CD8-positive, alpha-beta memory T cell (primary cell): ENCODE measurements at regions not wholly inside any gene's neighbourhood (a gene's known extent, or its start where the extent isn't known, plus 50 kb on each side); places are given as distances from the start of the nearest gene placed in this dataset.
A peak's percentile ranks its signal among the peaks of the same experiment; 100 is the strongest.

Source experiments
- CTCF ChIA-PET: fragments of 350-600 bp; sonication (Branson Sonifier 250); formaldehyde crosslinking; loops from one replicate; lab custom pipeline; 2021; ENCODE audit warnings: antibody characterized with exemption; lab: Charles Lee
- POLR2A ChIA-PET: fragments of 350-600 bp; sonication (Branson Sonifier 250); formaldehyde crosslinking; loops from one replicate; lab custom pipeline; 2021; ENCODE audit warnings: antibody characterized with exemption; lab: Charles Lee
- DNase-seq, 5 donors: peaks; one replicate each; pipeline versions ENCODE4 v3.0.0 to v3.0.0-alpha.2; 2020 to 2022; ENCODE audit warnings: mixed read lengths in 1 of 5
- H3K27ac ChIP-seq: one replicate; pipeline ENCODE4 v1.7.0; 2013; ENCODE audit warnings: low read depth, mild to moderate bottlenecking, low read length, moderate library complexity
- H3K27me3 ChIP-seq: 2 replicates; pipeline ENCODE4 v1.7.0; 2013; ENCODE audit warnings: low read length, mild to moderate bottlenecking; ENCODE audit not compliant: insufficient read depth, poor library complexity, severe bottlenecking
- H3K36me3 ChIP-seq: 2 replicates; pipeline ENCODE4 v1.7.0; 2013; ENCODE audit warnings: mild to moderate bottlenecking, low read length, moderate library complexity; ENCODE audit not compliant: insufficient read depth
- H3K4me1 ChIP-seq: 2 replicates; pipeline ENCODE4 v1.7.0; 2013; ENCODE audit warnings: mild to moderate bottlenecking, low read length, moderate library complexity; ENCODE audit not compliant: insufficient read depth
- H3K4me3 ChIP-seq: 2 replicates; pipeline ENCODE4 v1.7.0; 2013; ENCODE audit warnings: mild to moderate bottlenecking, low read length
- H3K9me3 ChIP-seq: 2 replicates; pipeline ENCODE4 v1.7.0; 2013; ENCODE audit warnings: mild to moderate bottlenecking, low read length
- H3K27ac Mint-ChIP-seq, 8 donors: one replicate each; pipeline ENCODE4 v1.8.0; 2020 to 2021; ENCODE audit warnings: mixed read lengths in 8 of 8, mild to moderate bottlenecking in 6 of 8, inconsistent platforms in 3 of 8, moderate library complexity in 3 of 8
- H3K27me3 Mint-ChIP-seq, 2 donors: one replicate each; pipeline ENCODE4 v1.8.0; 2020 to 2021; ENCODE audit warnings: mixed read lengths in 2 of 2, mild to moderate bottlenecking in 1 of 2, moderate library complexity in 1 of 2
- H3K36me3 Mint-ChIP-seq, 3 donors: one replicate each; pipeline ENCODE4 v1.8.0; 2020 to 2021; ENCODE audit warnings: mixed read lengths in 3 of 3, inconsistent platforms in 1 of 3, mild to moderate bottlenecking in 1 of 3
- H3K4me1 Mint-ChIP-seq, 3 donors: one replicate each; pipeline ENCODE4 v1.8.0; 2020 to 2021; ENCODE audit warnings: mixed read lengths in 3 of 3, inconsistent platforms in 1 of 3, mild to moderate bottlenecking in 1 of 3
- H3K4me3 Mint-ChIP-seq, 7 donors: one replicate each; pipeline ENCODE4 v1.8.0; 2020 to 2021; ENCODE audit warnings: mixed read lengths in 7 of 7, mild to moderate bottlenecking in 6 of 7, moderate library complexity in 4 of 7, inconsistent platforms in 2 of 7
- H3K9me3 Mint-ChIP-seq, 5 donors: one replicate each; pipeline ENCODE4 v1.8.0; 2020 to 2022; ENCODE audit warnings: mixed read lengths in 5 of 5, mild to moderate bottlenecking in 3 of 5, moderate library complexity in 2 of 5, inconsistent platforms in 1 of 5

GRCh38 chr7:10875080-10875479 is 98.6 kb upstream of the PHF14 start:
- no peaks in the 10 kb centered on the region for H3K27me3 ChIP-seq
- H3K27ac ChIP-seq, result no peak overlapping the region
- H3K4me1 ChIP-seq, result no peaks in the 10 kb centered on the region
- peaks cover 0 to 10% (median 4%) of the 10 kb centered on the region in 5 donors for H3K9me3 Mint-ChIP-seq
- no peak overlapping the region for H3K27ac Mint-ChIP-seq
- no peaks in the 10 kb centered on the region for H3K9me3 ChIP-seq
- peaks cover 0 to 5% (median 0%) of the 10 kb centered on the region in 3 donors for H3K36me3 Mint-ChIP-seq
- no peak overlapping the region for H3K4me3 ChIP-seq
- DNase-seq, result no peak
- H3K36me3 ChIP-seq, result no peaks in the 10 kb centered on the region
- no peaks in the 10 kb centered on the region for H3K4me1 Mint-ChIP-seq
- no peak overlapping the region for H3K4me3 Mint-ChIP-seq
- H3K27me3 Mint-ChIP-seq, result peaks cover 13 to 29% of the 10 kb centered on the region in 2 donors
- ChIA-PET POLR2A (no interaction called here), CTCF (no interaction called here)

GRCh38 chr7:10888861-10889260 is 84.8 kb upstream of the PHF14 start:
- Histone ChIP-seq H3K9me3 (no peaks in the 10 kb centered on the region), H3K4me1 (peaks cover 9% of the 10 kb centered on the region), H3K27me3 (no peaks in the 10 kb centered on the region), H3K4me3 (peak overlapping the region; percentile 2), H3K27ac (no peak overlapping the region), H3K36me3 (no peaks in the 10 kb centered on the region)
- ChIA-PET POLR2A (no interaction called here), CTCF (interaction anchor here (0.9 to 1.6 kb wide), 4 partner anchors 8 to 52 kb away, joined by 3 to 6 read pairs (median 4); no protein-coding TSS in a partner anchor)
- Mint-ChIP-seq H3K27me3 (peaks cover 0 to 4% of the 10 kb centered on the region in 2 donors), H3K36me3 (no peaks in the 10 kb centered on the region), H3K4me1 (peaks cover 12 to 13% (median 13%) of the 10 kb centered on the region in 3 donors), H3K27ac (peak overlapping the region in 2 of 8 donors; percentile 62 to 89), H3K4me3 (peak overlapping the region in 6 of 7 donors; percentile 25 to 77 (median 58)), H3K9me3 (no peaks in the 10 kb centered on the region)
- DNase-seq, result peak in 2 of 5 donors; percentile 15 to 25

DNA sequence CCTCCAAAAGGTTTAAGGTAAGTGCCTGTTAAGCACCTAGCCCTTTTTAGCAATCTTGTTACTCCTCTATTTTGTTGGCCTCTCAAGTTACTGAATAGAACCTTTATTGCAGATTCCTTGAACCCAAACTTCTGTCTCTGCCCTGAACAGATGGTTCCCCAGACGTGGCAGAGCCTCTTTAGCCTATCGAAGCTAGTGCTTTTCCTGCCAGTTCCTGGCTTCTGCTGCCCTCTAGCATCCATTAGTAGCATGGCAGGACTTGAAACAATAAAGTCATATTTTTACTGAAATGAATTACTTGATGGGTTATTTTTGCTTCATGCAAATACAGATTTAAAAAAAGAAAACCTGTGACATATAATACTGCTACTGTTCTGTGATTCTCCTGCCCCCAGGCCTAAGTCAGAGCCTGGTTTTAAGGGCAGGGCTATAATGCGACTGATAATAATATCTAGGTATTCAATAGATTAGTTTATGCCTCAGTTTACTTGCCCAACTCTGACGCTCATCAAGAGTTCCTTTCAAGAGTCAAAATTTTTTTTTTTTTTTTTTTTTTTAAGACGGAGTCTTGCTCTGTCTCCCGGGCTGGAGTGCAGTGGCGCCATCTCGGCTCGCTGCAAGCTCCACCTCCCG is 84.3 kb upstream of the PHF14 start:
- Histone ChIP-seq H3K4me3 (peak overlapping the region; percentile 2), H3K4me1 (peaks cover 9% of the 10 kb centered on the region), H3K9me3 (no peaks in the 10 kb centered on the region), H3K27ac (no peak overlapping the region), H3K36me3 (no peaks in the 10 kb centered on the region), H3K27me3 (no peaks in the 10 kb centered on the region)
- Mint-ChIP-seq H3K4me3 (peak overlapping the region in 5 of 7 donors; percentile 46 to 77 (median 69)), H3K9me3 (no peaks in the 10 kb centered on the region), H3K36me3 (no peaks in the 10 kb centered on the region), H3K4me1 (peaks cover 12 to 13% (median 13%) of the 10 kb centered on the region in 3 donors), H3K27ac (peak overlapping the region in 4 of 8 donors; percentile 1 to 67 (median 33)), H3K27me3 (peaks cover 0 to 4% of the 10 kb centered on the region in 2 donors)
- peak; percentile 3 to 48 (median 27) for DNase-seq
- CTCF ChIA-PET, result interaction anchor here (0.9 to 1.6 kb wide), 4 partner anchors 8 to 51 kb away, joined by 3 to 6 read pairs (median 4); no protein-coding TSS in a partner anchor
- POLR2A ChIA-PET, result no interaction called here

DNA sequence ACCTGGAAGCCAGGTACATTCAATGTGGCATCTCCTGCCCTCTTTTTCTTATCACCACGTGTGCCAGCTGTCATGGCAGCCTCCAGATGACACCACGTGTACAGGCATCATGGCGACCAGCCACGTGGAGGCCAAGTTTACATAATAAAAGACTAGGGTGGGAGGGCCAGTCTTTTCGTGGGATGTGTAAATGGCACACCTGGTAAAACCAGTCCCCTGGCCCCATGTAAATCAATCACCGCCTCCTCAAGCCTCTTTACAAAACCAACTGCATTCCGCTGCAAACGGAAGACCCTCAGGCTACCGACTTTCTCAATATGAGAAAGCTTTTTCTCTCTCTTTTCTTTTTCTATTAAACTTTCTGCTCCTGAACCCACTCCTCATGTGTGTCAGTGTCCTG is 65.1 kb upstream of the PHF14 start:
- CTCF ChIA-PET, result no interaction called here
- peaks cover 0 to 2% (median 0%) of the 10 kb centered on the region in 5 donors for H3K9me3 Mint-ChIP-seq
- H3K27ac ChIP-seq, result no peak overlapping the region
- H3K4me3 Mint-ChIP-seq, result no peak overlapping the region
- POLR2A ChIA-PET, result interaction anchor here (0.6 kb wide), 1 partner anchor 30 kb away, joined by 3 read pairs; no protein-coding TSS in a partner anchor
- no peak for DNase-seq
- peaks cover 4 to 10% of the 10 kb centered on the region in 2 donors for H3K27me3 Mint-ChIP-seq
- no peaks in the 10 kb centered on the region for H3K4me1 ChIP-seq
- no peak overlapping the region for H3K27ac Mint-ChIP-seq
- no peak overlapping the region for H3K4me3 ChIP-seq
- H3K4me1 Mint-ChIP-seq, result no peaks in the 10 kb centered on the region
- no peaks in the 10 kb centered on the region for H3K9me3 ChIP-seq
- no peaks in the 10 kb centered on the region for H3K27me3 ChIP-seq
- H3K36me3 ChIP-seq, result no peaks in the 10 kb centered on the region
- peaks cover 0 to 5% (median 0%) of the 10 kb centered on the region in 3 donors for H3K36me3 Mint-ChIP-seq

DNA sequence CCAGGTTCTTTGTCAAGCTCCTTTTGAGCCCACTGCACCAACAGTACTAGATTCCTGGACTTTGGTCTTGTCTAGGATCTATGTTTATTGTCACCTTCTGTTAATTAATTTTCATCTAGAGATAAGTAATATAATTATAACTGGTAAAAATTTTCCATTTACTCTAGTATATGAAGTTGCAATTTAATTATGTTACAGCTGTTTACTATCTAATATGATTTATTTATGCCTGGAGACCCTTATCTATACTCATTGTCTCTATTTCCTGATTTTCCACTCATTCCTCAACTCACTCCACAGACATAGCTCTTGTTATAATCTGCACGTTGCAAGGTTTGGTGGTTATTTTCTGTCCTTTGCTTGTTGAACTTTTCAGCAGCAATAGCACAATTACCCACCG is 63.2 kb upstream of the PHF14 start:
- H3K27me3 ChIP-seq, result no peaks in the 10 kb centered on the region
- no peaks in the 10 kb centered on the region for H3K36me3 ChIP-seq
- POLR2A ChIA-PET, result no interaction called here
- CTCF ChIA-PET, result no interaction called here
- H3K4me3 Mint-ChIP-seq, result no peak overlapping the region
- H3K36me3 Mint-ChIP-seq, result peaks cover 0 to 5% (median 0%) of the 10 kb centered on the region in 3 donors
- H3K27ac ChIP-seq, result no peak overlapping the region
- H3K9me3 ChIP-seq, result no peaks in the 10 kb centered on the region
- peaks cover 4 to 20% of the 10 kb centered on the region in 2 donors for H3K27me3 Mint-ChIP-seq
- no peaks in the 10 kb centered on the region for H3K4me1 ChIP-seq
- H3K4me3 ChIP-seq, result no peak overlapping the region
- H3K4me1 Mint-ChIP-seq, result no peaks in the 10 kb centered on the region
- no peak overlapping the region for H3K27ac Mint-ChIP-seq
- no peak for DNase-seq
- H3K9me3 Mint-ChIP-seq, result peaks cover 0 to 2% (median 0%) of the 10 kb centered on the region in 5 donors

DNA sequence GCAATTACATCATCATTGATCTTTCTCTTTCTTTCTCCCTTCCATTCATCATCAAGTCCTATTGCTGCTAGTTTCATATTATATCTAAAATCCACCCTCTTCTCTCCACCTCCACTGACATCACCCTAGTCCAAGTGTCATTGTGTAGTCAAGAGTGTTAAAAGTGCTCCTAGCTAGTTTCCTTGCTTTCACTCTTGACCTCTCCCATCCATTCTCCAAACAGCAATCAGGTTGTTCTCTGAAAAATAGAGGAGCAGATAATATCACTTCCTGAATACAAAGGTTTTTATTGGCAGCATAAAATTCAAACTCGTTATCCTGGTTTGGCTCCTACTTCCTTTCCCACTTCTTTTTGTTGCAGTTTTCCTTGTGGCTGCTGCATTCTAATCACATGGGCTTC is 61.6 kb upstream of the PHF14 start:
- no peaks in the 10 kb centered on the region for H3K9me3 ChIP-seq
- Mint-ChIP-seq H3K27me3 (peaks cover 3 to 28% of the 10 kb centered on the region in 2 donors), H3K36me3 (peaks cover 0 to 5% (median 0%) of the 10 kb centered on the region in 3 donors), H3K27ac (no peak overlapping the region), H3K4me1 (no peaks in the 10 kb centered on the region), H3K9me3 (peaks cover 0 to 2% (median 0%) of the 10 kb centered on the region in 5 donors), H3K4me3 (no peak overlapping the region)
- no peaks in the 10 kb centered on the region for H3K4me1 ChIP-seq
- no peak overlapping the region for H3K27ac ChIP-seq
- CTCF ChIA-PET, result no interaction called here
- H3K4me3 ChIP-seq, result no peak overlapping the region
- no peaks in the 10 kb centered on the region for H3K36me3 ChIP-seq
- H3K27me3 ChIP-seq, result no peaks in the 10 kb centered on the region
- POLR2A ChIA-PET, result no interaction called here
- no peak for DNase-seq

GRCh38 chr7:10913457-10913856 is 60.2 kb upstream of the PHF14 start:
- Mint-ChIP-seq H3K9me3 (peaks cover 0 to 2% (median 0%) of the 10 kb centered on the region in 5 donors), H3K27ac (no peak overlapping the region), H3K27me3 (peaks cover 3 to 38% of the 10 kb centered on the region in 2 donors), H3K4me1 (no peaks in the 10 kb centered on the region), H3K4me3 (no peak overlapping the region), H3K36me3 (peaks cover 0 to 5% (median 0%) of the 10 kb centered on the region in 3 donors)
- CTCF ChIA-PET, result no interaction called here
- no peak overlapping the region for H3K27ac ChIP-seq
- no peaks in the 10 kb centered on the region for H3K9me3 ChIP-seq
- H3K36me3 ChIP-seq, result no peaks in the 10 kb centered on the region
- H3K4me3 ChIP-seq, result no peak overlapping the region
- H3K27me3 ChIP-seq, result no peaks in the 10 kb centered on the region
- DNase-seq, result no peak
- POLR2A ChIA-PET, result no interaction called here
- H3K4me1 ChIP-seq, result no peaks in the 10 kb centered on the region

DNA sequence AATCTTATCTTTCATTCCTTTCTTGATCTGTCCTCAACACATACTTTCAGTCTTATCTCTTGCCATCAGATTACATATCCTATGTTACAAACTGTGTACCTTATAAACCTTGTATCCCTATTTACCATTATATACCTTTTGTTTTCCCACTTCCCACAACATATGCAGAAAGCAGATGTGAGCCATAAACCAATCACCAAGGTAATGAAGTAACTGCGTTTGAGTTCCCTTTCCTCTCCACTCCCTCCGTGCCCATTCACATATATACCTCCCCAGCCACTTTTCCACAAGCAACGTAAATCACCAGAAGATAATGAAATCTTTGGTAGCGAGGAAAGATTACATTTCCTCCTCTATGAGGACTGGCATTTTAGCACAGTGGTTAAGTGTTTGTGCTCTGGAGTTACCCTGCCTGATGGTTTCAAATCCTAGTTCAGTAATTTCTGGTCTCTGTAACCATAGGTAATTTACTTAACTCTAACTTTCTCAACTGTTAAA is 55.5 kb upstream of the PHF14 start:
- Mint-ChIP-seq H3K4me1 (no peaks in the 10 kb centered on the region), H3K27ac (no peak overlapping the region), H3K27me3 (peaks cover 2 to 33% of the 10 kb centered on the region in 2 donors), H3K4me3 (no peak overlapping the region), H3K9me3 (no peaks in the 10 kb centered on the region), H3K36me3 (no peaks in the 10 kb centered on the region)
- Histone ChIP-seq H3K27ac (no peak overlapping the region), H3K9me3 (no peaks in the 10 kb centered on the region), H3K4me1 (no peaks in the 10 kb centered on the region), H3K36me3 (no peaks in the 10 kb centered on the region), H3K4me3 (no peak overlapping the region), H3K27me3 (no peaks in the 10 kb centered on the region)
- DNase-seq, result no peak
- POLR2A ChIA-PET, result no interaction called here
- CTCF ChIA-PET, result no interaction called here
